Skeletal muscle cell (primary cell): ENCODE measurements at regions not wholly inside any gene's neighbourhood (a gene's known extent, or its start where the extent isn't known, plus 50 kb on each side); places are given as distances from the start of the nearest gene placed in this dataset.
"Not testable (repeated sequence)": the region's sequence is repeated elsewhere in the genome, so short reads cannot be mapped to it uniquely, and the experiment has no call there.

ENCODE experiments used
- DNase-seq: peaks from one replicate; pipeline ENCODE4 v3.0.0-alpha.2; 2010; ENCODE audit warnings: low read depth
- H3K4me3 ChIP-seq: 2 replicates; pipeline ENCODE4 v1.5.1; 2011; ENCODE audit warnings: low read depth, mild to moderate bottlenecking, control low read depth, low read length, moderate library complexity

DNA sequence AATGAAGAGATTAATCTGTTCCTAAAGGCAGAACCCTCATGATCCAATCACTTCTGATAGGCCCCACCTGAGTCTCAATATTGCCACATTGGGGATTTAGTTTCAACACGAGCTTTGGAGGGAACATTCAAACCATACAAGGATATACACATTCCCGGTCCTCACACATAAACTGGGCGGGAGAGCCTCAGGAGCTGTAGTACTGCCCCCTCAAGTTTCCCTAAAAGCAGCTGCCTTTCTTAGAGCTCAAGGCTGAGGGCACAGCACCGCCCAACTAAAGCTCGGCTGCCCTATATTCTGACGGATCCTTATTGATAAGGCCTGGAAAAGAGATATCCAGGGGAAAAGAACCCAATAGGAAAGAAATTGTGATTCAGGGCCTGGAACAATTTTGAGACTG lies 83.0 kb downstream of the GADD45G start:
- no peak for DNase-seq
- no peak overlapping the region for H3K4me3 ChIP-seq

- not testable (repeated sequence) for DNase-seq
Measured at GRCh38 chr9:89689321-89689720, 84.5 kb downstream of the GADD45G start.

DNA sequence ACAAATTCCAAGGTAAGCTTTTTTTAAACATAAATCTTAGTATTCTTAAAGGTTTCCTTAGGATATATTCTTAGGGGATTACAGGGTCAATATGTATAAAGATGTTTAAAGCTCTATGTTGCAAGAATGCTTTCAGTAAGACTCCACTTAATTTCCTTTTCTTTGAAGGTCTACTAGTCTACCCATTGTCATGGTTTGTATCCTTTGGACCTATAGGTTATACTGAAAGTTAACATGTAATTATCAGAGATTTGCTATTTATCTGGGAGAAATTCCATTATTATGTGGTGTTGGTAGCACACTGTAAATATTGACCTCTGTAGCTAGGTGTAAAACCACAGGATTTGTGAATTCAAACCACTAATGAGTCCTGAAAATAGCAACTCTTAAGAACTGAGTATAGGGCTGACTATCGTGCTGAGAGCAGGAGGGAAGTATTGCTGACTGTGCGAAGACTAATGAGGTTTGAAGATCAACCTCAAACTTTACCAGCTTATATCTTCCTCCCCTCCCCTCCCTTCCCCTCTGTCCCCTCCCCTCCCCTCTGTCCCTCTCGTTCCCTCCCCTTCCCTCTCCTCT lies 85.6 kb downstream of the GADD45G start:
- H3K4me3 ChIP-seq: no peak overlapping the region
- DNase-seq: no peak

More at GRCh38 chr9:89689321-89689720, 84.5 kb downstream of the GADD45G start:
- H3K4me3 ChIP-seq: not testable (repeated sequence)

DNA sequence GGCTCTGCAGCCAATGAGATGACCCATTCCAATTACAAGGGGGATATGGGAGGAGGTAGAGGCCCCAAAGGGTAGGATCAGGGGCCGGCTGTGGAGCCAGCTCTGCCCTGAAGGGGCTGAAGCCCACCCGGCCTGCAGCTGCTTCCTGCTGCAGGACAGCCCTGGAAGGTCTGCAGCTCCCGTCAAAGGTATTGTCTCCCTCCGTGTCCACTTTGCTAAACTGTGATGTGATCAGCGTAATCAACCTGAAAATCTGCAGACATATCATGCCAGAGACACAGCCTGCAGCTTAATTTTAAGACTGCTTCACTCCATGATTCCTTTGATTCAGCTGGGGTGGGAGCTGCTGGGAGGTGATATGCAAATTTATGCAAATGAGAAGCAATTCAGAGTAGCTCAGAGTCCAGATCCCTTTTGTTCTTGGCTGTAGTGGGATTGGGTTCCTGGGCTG lies 90.7 kb downstream of the GADD45G start:
- no peak overlapping the region for H3K4me3 ChIP-seq
- no peak for DNase-seq

- not testable (repeated sequence) for H3K4me3 ChIP-seq, DNase-seq
Measured at GRCh38 chr9:89695979-89696378, 91.2 kb downstream of the GADD45G start.

DNA sequence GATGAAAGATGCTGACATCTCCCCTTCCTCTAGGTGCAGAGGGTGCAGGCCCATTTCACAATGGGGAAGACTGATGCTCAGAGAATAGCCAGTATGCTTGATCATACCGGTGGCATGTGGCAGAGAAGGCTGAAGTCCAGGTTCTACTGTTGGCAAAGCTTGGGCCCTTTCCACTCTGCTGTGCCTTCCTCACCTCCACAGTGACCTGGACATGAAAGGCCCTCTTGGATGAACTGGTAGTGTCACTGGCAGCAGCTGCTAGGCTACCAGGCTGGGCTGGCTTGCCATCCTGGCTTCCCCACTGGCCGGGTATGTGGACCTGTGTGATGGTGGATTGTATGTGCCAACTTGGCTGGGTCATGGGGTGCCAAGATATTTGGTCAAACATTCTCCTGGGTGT lies 92.0 kb downstream of the GADD45G start:
- no peak overlapping the region for H3K4me3 ChIP-seq
- DNase-seq: no peak

DNA sequence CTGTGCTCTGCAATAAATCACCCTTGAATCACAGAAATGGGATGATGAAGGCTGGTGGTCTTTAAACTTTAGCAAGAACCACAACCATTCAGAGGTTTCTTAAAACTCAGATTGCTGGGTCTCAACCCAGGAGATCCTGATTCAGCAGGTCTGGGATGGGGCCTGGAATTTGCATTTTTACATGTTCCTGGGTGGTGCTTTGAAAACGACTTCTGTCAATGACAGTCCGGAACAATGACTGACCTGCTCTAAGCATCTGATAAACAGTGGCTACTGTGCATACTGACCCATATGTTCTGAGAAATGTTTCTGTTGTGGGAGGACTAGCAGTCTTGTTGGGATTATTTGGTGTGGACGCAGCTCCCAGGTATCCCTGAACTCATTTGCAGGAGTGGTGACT lies 92.7 kb downstream of the GADD45G start:
- no peak overlapping the region for H3K4me3 ChIP-seq
- no peak for DNase-seq

DNA sequence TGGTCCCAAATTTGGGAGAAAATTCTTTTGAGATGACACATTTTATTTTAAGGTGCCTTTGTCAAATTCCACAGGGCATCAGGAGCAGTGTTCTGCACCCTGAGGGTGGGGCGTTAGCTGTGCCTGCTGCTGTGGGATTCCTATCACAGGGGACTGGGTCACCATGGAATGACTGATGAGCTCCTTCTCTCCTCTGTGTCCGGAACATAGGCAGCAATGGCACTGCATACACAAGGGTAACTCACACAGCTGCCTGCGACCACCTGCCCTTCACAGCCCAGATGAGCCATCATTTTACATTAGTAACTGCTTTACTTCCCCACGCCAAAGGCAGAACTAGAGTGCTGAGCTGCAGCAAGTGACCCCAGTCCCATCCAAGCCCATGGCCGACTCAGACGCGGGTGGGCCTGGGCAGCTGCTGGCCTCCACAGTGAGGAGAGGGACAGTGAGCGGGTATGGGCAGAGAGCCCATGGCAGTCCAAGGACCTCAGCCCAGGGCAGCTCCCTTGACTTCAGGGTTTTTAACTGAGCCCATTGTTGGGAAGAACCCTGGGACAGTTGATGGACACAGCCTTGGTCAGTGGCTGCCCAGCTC lies 93.7 kb downstream of the GADD45G start:
- no peak overlapping the region for H3K4me3 ChIP-seq
- no peak for DNase-seq

DNA sequence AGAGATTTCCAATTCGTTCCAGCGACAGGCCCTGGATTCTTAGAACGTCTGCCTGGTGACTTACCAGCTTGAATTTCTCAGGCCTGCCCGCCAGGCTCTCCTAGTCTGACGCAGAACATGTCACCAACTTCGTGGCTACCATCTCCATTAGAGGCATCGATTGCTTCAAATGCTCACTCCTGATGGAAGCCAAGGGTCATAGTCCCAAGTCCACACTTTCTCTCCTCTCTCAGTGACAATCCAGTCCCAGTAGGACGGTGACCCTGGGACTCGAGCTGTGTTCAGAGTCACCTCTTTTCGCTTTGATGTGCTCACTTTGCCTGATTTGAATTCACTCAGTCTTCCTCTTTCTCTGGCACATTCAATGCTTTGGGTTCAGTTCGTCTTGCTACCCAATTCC lies 94.8 kb downstream of the GADD45G start:
- DNase-seq: no peak
- no peak overlapping the region for H3K4me3 ChIP-seq

GRCh38 chr9:89701221-89701798 lies 96.5 kb downstream of the GADD45G start:
- no peak overlapping the region for H3K4me3 ChIP-seq
- no peak for DNase-seq

DNA sequence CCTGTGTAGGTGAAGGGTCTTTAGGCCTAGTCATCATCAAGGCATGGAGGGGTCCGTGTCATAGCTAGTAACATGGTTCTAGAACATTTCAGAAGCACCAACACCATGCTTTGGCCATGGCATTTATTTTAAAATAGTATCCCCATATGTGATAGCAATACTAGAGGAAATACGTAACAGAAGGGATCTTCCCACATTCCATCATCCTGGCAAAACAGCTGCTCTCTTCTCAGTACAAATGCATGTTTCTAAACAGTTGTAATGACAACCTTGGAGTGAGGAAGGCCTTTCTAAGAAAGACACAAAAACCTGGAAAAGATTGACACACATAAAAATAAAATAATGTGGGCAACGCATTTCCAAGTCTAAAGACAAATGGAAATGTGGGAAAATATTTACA lies 97.6 kb downstream of the GADD45G start:
- no peak overlapping the region for H3K4me3 ChIP-seq
- no peak for DNase-seq

GRCh38 chr9:89705651-89706050 lies 100.8 kb downstream of the GADD45G start:
- no peak overlapping the region for H3K4me3 ChIP-seq
- DNase-seq: no peak

DNA sequence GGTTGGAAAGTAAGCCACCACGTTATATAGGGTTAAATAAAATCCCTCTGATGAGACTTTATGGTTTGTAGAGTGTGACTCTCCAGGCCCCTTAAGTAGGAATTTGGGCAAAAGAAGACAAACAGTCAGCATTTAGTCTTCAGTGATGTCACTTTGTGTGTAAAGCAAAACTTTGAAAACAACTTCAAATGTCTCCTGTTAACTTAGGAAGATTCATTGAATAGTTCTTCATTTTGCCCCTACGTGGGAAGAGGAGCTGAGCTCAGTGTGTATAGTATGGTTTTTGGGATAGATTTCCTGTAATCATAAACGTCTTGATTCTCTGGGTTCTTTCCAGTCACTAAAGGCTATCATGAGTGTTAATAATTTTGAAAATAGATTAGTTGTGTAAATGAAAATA lies 101.3 kb downstream of the GADD45G start:
- no peak overlapping the region for H3K4me3 ChIP-seq
- no peak for DNase-seq

DNA sequence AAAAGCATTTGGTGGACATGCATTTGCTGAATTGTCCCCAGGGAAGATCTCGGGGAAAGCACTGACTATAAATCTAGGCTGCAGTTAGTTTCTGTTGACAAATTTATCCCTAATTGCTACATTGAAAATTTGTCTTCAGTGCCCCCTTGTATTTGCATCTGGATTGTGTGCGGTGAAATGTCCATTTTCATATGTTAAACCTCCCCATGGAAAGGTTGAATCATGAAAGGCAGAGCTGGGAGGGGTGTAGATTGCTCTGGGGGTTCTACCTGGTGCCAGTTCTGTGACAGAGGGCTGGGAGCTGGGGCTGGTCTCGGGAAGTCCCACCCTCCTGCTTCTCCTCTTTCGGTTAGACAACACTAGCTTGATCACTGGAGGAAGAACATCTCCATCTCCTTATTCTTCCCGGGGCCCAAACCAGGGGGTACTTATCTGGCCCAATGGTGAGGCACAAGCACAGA lies 101.9 kb downstream of the GADD45G start:
- no peak overlapping the region for H3K4me3 ChIP-seq
- DNase-seq: no peak

DNA sequence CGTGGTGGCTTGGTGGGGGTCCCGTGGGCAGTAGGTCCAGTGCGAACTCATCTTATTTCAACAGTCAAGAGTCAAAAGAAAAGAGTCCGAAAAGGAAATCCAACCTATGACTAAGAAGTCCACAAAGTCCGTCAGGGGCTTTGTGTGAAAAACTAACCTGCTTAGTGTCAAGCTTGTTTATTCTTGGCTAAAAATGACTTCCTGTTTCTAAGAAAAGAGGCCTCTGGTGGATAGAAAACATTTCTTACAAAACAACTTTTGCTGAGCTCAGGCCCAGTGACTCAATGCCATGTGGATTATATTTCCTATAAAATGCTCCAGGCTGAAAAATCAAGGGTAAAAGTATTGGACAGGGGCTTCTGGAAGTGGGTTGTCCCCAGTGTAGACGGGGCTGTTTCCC lies 105.9 kb downstream of the GADD45G start:
- no peak for DNase-seq
- H3K4me3 ChIP-seq: no peak overlapping the region

- no peak for DNase-seq
- H3K4me3 ChIP-seq: no peak overlapping the region
Measured at GRCh38 chr9:89711866-89712265, 107.1 kb downstream of the GADD45G start.

- DNase-seq: no peak
- no peak overlapping the region for H3K4me3 ChIP-seq
Measured at GRCh38 chr9:89712283-89712682, 107.5 kb downstream of the GADD45G start.

DNA sequence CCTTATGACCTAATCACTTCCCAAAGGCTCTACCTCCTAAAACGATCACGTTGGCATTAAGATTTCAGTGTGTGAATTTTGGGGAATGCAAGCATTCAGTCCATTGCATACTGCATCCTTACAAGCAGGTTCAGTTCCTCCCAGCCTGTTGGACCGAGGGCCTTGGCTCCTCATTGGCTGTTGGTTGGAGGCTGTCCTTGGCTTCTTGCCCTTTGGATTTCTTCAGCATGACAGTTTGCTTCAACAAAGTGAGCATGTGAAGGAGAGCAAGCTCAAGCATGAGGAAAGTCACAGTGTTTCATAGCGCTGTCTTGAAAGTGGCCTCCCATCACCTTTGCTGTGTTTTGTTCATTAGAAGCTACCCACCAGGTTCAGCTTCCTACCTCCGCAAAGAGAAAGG lies 109.5 kb downstream of the GADD45G start:
- H3K4me3 ChIP-seq: no peak overlapping the region
- DNase-seq: no peak

DNA sequence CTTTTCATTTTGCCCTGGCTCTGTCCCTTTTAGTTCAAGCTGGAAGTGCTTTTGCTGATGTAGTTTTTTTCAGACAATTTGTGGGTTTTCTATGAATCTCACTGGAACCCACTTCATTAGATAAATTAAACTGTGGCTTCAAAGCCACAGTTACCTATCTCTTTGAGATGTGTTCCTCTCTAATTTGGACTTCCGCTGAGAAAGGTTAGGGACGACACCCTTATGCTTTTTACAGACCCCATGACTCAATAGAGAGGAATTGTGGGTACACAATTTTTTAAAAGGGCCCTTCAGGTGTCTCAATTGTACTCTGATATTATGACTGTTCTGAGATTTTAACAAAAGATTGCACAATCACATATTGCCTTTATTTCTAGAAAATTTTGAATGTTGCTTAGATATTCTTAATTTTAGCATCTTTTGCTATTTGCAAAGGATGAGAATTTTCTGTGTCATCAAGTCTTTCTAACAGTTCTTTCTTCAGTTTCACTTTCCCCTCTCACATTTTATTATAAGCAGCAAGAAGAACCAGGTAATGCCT lies 110.6 kb downstream of the GADD45G start:
- DNase-seq: no peak
- no peak overlapping the region for H3K4me3 ChIP-seq

- H3K4me3 ChIP-seq: no peak overlapping the region
- DNase-seq: no peak
Measured at GRCh38 chr9:89715881-89716280, 111.1 kb downstream of the GADD45G start.

- DNase-seq: no peak
- no peak overlapping the region for H3K4me3 ChIP-seq
Measured at GRCh38 chr9:89716559-89716958, 111.7 kb downstream of the GADD45G start.
